ENCODE measurements at regions not wholly inside any gene's neighbourhood (a gene's known extent, or its start where the extent isn't known, plus 50 kb on each side); places are given as distances from the start of the nearest gene placed in this dataset.
"Not testable (repeated sequence)": the region's sequence is repeated elsewhere in the genome, so short reads cannot be mapped to it uniquely, and the experiment has no call there.

DNA sequence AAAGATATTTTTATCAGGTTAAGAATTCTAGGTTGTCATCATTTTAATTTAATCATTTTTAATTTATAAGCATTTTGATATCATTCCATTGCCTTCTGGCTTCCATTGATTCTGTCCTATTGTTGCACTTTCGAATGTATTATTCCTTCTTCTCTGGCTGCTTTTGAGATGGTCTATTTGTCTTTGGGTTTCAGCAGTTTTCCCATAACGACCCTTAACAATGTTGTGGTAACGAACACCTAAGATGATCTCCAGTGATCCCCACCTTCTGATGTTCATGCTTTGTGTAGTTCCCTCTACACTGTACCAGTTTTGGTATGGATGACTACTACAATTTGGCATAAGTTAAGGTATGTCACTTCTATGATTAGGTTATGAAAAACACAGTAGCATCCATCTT, 59.9 kb downstream of the MINAR1 start:
- no peak for DNase-seq

- no peak for DNase-seq
Observed at GRCh38 chr15:79494384-79494909, 62.3 kb downstream of the MINAR1 start.

DNA sequence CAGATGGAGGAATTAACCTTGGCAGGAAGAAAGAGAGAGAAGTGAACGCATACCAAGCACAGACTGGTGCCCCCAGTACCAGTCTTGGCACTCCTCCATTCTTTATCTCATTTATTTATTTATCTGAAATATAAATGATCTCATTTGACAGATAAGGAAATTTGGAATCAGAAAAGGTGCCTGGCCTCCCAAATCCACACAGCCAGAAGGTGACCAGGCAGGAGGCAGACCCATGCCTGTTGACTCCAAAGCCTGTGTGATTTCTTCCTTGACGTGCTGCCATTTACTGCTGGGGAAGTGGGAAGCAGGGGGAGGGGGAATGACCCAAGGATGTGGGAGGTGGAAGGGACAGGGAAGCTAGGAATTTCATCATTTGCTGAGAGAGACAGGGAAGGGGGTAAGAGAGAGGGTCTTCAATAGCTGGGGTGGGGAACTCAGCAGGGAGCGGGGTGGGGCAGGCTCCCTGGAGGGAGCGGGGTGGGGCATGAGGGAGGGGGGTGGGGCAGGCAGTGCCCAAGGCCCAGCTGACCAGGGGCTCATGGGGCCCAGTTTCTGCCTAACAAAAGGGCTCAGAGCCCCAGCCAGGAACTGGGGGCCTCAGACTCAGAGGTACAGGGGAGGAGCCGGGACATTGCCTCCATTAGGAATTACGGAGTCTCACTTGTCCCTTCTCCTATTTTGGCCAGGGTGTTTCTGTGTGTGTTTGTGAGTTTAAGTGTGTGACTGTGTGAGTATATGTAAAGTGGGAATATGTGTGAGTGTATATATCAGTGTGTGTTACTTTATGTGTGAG, 63.0 kb downstream of the MINAR1 start:
- no peak for DNase-seq

GRCh38 chr15:79495775-79496174, 63.6 kb downstream of the MINAR1 start:
- DNase-seq: no peak

GRCh38 chr15:79496838-79497237, 64.7 kb downstream of the MINAR1 start:
- no peak for DNase-seq

- DNase-seq: no peak
Observed at GRCh38 chr15:79501086-79501485, 69.0 kb downstream of the MINAR1 start.

DNA sequence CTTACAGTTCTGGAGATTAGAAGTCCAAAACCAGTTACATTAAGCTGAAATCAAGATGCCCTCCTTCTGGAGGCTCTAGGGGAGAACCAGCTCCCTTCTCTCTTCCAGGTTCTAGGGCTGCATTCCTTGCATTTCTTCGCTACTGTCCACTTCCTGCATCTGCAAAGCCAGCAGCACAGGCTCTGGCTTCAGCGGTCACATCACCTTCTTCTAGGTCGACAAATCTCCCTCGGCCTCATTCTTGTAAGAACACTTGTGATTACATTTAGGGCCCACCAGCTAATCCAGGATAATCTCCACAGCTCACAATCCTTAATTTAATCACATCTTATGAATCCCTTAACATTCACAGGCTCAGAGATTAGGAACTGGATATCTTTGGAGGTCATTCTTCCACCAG, 73.8 kb downstream of the MINAR1 start:
- no peak for DNase-seq

- not testable (repeated sequence) for DNase-seq
Observed at GRCh38 chr15:79512844-79513243, 80.7 kb downstream of the MINAR1 start.

- no peak for DNase-seq
Observed at GRCh38 chr15:79513417-79513816, 81.3 kb downstream of the MINAR1 start.

- no peak for DNase-seq
Observed at GRCh38 chr15:79513940-79514339, 81.8 kb downstream of the MINAR1 start.

DNA sequence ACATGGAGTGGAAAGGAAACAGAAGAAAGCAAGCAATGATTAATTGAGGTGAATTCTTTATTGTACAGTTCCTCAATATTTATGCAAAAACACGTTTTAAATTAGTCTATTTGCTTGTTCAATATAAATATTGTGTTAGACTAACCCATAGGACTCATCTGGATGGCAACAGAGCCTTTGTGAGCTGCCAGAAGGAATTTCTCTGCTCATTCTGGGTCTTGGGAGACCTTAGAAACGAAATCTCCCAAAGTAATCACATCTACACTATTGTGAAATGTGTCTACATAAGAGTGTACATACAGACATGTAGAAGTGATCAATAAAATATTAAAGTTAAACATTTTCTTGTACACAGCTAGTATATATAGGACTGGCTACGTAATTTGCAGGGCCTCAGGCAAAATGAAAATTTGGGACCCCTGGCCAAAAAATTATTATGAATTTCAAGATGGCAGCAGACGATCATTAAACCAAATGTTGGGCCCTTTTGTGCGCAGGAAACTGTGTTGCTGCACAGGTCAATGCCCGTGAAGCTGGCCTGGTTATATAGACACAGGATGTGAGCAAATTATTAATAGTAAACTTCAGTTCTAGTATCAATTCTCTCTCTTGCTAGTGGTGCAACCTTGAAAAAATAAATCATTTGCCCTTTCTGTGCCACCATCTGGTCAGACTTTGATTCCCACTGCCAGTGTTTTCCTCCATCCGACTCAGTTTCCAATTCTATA, 83.3 kb downstream of the MINAR1 start:
- no peak for DNase-seq

DNA sequence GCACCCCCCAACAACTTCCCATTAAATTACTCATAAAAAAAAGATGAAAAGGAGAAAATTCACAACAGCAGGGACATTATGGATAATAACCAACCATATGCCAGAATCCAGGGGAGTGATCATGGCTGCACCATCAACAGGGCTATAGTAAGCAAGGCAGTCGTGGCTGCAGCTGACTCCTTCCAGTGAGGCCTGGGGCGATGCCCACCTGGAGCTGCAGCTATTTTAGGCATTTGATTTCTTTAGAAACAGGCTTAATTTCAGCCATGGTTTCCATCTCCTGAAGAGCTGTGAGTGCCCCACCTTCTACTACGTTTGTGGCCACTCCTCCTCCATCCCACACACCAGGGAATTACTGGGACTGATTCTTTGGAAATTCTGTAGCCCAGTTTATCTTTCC, 84.0 kb downstream of the MINAR1 start:
- no peak for DNase-seq

- no peak for DNase-seq
Observed at GRCh38 chr15:79516646-79517045, 84.5 kb downstream of the MINAR1 start.

GRCh38 chr15:79519628-79520027, 87.5 kb downstream of the MINAR1 start:
- no peak for DNase-seq

DNA sequence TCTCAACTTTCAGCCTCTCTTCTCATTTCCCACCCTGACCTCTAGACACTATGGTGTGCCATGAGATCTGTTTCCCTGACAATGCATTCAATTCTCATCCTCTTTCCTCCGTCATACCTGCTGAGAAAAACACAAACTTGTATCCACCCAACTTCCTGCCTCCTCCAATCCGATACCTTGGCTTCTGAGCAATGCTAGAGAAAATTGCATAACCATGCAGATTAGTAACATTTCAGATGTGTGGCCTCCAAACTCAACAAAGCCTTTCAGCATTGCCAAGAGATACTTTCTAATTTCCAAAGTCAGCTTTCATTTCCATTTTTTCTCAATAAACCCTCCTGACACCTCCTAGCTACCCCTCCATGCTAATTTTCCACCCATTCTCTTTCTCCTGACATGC, 88.5 kb downstream of the MINAR1 start:
- no peak for DNase-seq

- no peak for DNase-seq
Observed at GRCh38 chr15:79522656-79523055, 90.5 kb downstream of the MINAR1 start.

DNA sequence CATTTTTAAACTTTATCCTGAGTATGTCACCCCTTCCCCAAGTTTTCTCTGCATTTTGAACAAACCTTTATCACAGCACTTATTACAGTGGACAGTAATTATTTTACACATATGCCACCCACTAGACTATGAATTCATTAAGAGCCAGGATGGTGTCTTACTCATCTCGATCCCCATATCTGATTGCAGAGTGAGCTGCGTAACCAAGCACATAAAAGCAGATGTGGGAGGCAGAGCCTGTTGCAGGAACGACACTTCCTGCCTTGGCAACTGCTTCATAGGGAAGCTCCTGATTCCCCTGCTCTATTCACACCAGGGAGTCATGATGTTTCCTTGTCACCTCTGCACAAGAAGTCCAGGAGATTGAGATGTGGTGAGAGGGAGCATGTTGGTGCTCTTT, 91.1 kb downstream of the MINAR1 start:
- DNase-seq: no peak

- no peak for DNase-seq
Observed at GRCh38 chr15:79524531-79524930, 92.4 kb downstream of the MINAR1 start.

DNA sequence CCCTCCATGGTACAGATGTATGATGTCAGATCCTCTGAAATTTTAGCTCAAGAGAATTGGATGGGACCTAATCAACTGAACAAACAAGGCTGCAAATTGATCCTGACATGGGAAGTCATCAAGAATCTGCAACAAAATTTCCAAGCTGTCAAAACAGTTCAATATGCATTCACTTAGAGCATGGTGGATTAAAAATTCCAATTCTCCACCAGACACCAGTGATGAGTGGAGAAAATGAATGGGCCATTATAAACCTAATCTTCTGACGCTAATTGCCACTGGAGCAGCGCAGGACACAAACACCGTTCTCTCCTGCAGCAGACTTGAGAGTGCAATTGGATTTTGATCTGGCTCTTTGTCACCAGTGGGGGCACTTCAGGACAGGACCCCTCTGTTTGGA, 94.2 kb downstream of the MINAR1 start:
- DNase-seq: no peak

- DNase-seq: no peak
Observed at GRCh38 chr15:79527821-79528220, 95.7 kb downstream of the MINAR1 start.

- no peak for DNase-seq
Observed at GRCh38 chr15:79529157-79529785, 97.1 kb downstream of the MINAR1 start.

DNA sequence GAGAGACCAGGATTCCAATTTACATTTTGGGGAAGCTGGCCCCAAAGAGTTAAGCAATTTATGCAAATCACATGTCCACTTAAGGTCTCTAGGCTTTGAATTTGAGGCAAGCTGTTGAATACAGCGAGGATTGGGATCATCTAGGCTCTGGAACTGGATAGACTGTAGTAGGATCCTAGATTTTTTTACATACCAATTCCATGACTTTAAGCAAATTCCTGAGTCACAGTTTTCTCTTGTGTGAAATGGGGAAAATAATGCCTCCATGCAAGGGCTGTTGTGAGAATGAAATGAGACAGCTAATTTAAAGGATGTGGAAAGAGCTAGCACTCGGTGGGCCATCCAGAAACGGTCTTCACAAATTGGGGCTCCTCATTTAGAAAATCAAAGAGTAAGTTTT, 103.4 kb downstream of the MINAR1 start:
- no peak for DNase-seq

GRCh38 chr15:79538527-79538926, 106.4 kb downstream of the MINAR1 start:
- DNase-seq: no peak

DNA sequence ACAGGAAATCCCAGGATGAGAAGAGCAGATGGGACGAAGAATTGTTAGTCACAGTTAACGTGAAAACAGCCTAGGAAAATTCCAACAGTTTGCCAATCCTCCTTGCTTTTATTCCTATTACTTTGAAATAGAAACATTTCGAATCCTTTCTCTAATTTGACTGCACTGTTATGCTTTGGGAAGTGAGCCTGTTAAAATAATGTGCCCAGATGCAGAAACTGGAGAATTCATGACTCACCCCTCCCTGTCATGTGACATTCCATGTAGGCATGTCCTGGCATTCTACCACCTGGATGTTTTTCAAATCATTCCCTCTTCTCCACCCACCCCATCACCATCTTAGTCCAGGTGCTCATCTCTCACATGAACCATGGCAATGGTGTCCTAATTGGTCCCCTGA, 107.3 kb downstream of the MINAR1 start:
- no peak for DNase-seq

All from CD4-positive, alpha-beta T cell treated with Interleukin-12 subunit alpha and Interleukin-12 subunit beta, for 1 hour (primary cell).